Colonic mucosa (tissue), 4 donors: ENCODE measurements at regions not wholly inside any gene's neighbourhood (a gene's known extent, or its start where the extent isn't known, plus 50 kb on each side); places are given as distances from the start of the nearest gene placed in this dataset.

Source experiments
- DNase-seq: peaks from one replicate; pipeline ENCODE4 v3.0.0-alpha.2; 2020
- H3K27ac ChIP-seq: fragments of 200-600 bp; one replicate; pipeline ENCODE4 v1.8.0; 2021
- H3K27me3 ChIP-seq: fragments of 200-600 bp; one replicate; pipeline ENCODE4 v1.8.0; 2021
- H3K36me3 ChIP-seq: fragments of 200-600 bp; one replicate; pipeline ENCODE4 v1.8.0; 2021
- H3K4me1 ChIP-seq: fragments of 200-600 bp; one replicate; pipeline ENCODE4 v1.8.0; 2021; ENCODE audit warnings: mild to moderate bottlenecking
- H3K4me3 ChIP-seq: fragments of 200-600 bp; one replicate; pipeline ENCODE4 v1.8.0; 2021
- H3K9ac ChIP-seq, 2 donors: one replicate each; pipeline ENCODE4 v1.7.0; 2013; ENCODE audit warnings: control low read depth in 2 of 2, low read depth in 2 of 2, low read length in 2 of 2
- H3K9me3 ChIP-seq: fragments of 200-600 bp; one replicate; pipeline ENCODE4 v1.8.0; 2021
- intact Hi-C: fragments of 100-400 bp; cut with DNase I; formaldehyde crosslinking; loops from one replicate; pipeline ENCODE4 v1.14.1; 2022
- TF ChIP-seq, protein P1 (sequence below): fragments of 200-600 bp; IDR thresholded peaks from one replicate; pipeline ENCODE4 v1.8.0; 2022; ENCODE audit warnings: antibody characterized with exemption, mild to moderate bottlenecking
- donor health status: healthy.
- donor health status: DM: no; HTN: no; CAD: no.
- donor health status: DM: no; HTN: no; CAD: no.

DNA sequence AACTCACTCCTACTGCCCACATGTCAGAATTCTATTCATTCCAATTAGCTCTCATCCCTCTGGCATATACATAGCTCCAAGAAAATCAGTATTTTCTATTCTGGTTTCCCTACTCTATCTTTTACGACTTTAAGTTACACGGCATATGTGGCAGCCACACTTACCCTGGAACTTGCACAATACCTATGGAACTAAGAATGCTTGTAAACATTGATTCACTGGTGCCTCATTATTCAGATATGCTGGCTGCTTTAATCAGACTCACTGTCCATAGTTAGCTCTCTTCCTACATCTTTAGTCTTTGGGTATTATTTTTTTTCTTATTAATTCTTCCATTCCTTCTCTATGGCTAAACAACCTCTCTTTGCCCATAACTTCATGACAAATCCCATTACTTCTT lies 1519.9 kb upstream of the ACVR2A start:
- H3K4me1 ChIP-seq: no peaks in the 10 kb centered on the region
- no peak overlapping the region for H3K27ac ChIP-seq
- DNase-seq: no peak
- no peaks in the 10 kb centered on the region for H3K36me3 ChIP-seq
- intact Hi-C loops: no loop called here
- H3K9ac ChIP-seq: no peak overlapping the region
- no peaks in the 10 kb centered on the region for H3K9me3 ChIP-seq
- no peaks in the 10 kb centered on the region for H3K27me3 ChIP-seq
- TF ChIP-seq, protein P1, sequence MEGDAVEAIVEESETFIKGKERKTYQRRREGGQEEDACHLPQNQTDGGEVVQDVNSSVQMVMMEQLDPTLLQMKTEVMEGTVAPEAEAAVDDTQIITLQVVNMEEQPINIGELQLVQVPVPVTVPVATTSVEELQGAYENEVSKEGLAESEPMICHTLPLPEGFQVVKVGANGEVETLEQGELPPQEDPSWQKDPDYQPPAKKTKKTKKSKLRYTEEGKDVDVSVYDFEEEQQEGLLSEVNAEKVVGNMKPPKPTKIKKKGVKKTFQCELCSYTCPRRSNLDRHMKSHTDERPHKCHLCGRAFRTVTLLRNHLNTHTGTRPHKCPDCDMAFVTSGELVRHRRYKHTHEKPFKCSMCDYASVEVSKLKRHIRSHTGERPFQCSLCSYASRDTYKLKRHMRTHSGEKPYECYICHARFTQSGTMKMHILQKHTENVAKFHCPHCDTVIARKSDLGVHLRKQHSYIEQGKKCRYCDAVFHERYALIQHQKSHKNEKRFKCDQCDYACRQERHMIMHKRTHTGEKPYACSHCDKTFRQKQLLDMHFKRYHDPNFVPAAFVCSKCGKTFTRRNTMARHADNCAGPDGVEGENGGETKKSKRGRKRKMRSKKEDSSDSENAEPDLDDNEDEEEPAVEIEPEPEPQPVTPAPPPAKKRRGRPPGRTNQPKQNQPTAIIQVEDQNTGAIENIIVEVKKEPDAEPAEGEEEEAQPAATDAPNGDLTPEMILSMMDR: no peak
- H3K4me3 ChIP-seq: no peak overlapping the region

DNA sequence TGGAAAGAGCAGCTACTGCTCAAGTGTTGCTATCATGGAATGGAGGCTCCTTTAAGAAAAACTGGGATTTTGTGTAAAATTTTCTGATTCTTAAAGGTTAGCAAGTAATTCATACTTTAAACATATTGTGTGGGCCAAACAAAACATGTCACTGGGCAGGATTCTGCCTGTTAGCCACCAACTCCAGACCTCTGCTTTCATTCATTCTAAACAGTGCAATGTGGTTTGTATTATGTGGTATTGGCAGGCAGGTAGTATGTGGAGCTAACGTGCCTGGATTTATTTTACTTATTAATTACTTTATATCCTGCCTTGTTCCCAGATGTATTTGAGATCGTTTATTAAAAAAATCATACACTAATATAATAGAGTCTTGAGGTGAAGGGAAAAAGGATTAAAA lies 1521.3 kb upstream of the ACVR2A start:
- Histone ChIP-seq H3K27ac (no peak overlapping the region), H3K36me3 (no peaks in the 10 kb centered on the region), H3K4me3 (no peak overlapping the region), H3K9ac (no peak overlapping the region), H3K27me3 (no peaks in the 10 kb centered on the region), H3K9me3 (no peaks in the 10 kb centered on the region), H3K4me1 (no peaks in the 10 kb centered on the region)
- DNase-seq: no peak
- TF ChIP-seq, protein P1: no peak
- intact Hi-C loops: no loop called here

DNA sequence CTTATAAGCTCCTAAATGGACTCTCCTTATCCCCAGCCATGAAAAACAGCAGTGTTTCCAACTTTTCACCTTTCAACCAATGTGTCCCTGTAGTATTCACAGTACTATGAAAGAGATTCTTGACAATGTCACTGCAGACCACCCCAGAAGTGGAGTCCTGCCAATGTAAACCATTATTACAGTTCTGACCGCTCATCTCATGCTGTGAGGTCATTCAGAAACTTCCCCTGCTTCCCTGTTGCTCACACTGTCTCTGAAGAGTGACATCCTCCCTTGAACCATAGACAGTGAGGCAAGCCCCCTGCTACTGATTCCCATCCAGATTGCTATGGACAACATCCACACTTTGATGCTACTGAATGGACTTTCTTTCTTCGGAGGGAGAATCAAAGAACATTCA lies 1523.7 kb upstream of the ACVR2A start:
- H3K4me3 ChIP-seq: no peak overlapping the region
- DNase-seq: no peak
- no peak overlapping the region for H3K27ac ChIP-seq
- no peaks in the 10 kb centered on the region for H3K27me3 ChIP-seq
- no peaks in the 10 kb centered on the region for H3K4me1 ChIP-seq
- TF ChIP-seq, protein P1: no peak
- intact Hi-C loops: no loop called here
- H3K9me3 ChIP-seq: no peaks in the 10 kb centered on the region
- H3K36me3 ChIP-seq: no peaks in the 10 kb centered on the region
- H3K9ac ChIP-seq: no peak overlapping the region

DNA sequence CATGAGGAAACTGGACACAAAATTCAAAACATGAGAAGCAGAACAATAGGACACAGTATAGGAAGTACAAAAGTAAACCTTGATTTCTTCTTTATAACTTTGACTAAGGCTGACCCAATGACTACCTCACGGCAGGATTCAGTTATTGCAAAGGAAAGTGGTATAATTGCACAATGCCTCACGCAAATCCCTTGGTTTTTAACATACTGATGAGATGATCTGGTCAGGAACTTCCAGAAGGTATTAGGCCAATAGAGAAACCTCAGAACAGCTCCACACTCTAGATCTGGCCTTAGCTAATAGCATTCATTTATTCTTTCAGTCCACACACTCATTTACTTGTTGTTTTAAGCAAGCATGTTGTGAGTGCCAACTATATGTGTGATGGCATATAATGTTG lies 1526.9 kb upstream of the ACVR2A start:
- no peaks in the 10 kb centered on the region for H3K36me3 ChIP-seq
- H3K9ac ChIP-seq: no peak overlapping the region
- H3K27ac ChIP-seq: no peak overlapping the region
- H3K4me1 ChIP-seq: no peaks in the 10 kb centered on the region
- intact Hi-C loops: no loop called here
- H3K27me3 ChIP-seq: no peaks in the 10 kb centered on the region
- no peak overlapping the region for H3K4me3 ChIP-seq
- no peak for DNase-seq
- no peaks in the 10 kb centered on the region for H3K9me3 ChIP-seq
- TF ChIP-seq, protein P1: no peak

DNA sequence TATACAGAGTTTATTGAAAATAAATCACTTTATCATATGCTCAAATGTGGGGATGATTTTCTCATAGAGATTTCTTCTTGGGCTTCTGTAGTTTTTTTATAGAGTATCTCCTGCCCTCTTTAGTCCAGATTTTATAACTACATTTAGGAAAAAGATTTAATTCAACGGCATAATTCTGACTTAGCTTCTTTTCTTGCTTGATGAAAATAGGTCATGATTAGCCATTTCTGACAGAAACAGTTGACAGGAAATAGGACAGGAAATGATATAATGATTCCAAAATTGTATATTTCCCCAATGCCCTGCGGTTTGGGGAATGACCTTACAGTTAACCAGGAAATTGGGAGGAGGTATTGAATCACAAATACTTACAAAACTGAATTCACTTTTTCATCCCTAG lies 1531.9 kb upstream of the ACVR2A start:
- TF ChIP-seq, protein P1: no peak
- H3K27ac ChIP-seq: no peak overlapping the region
- no peaks in the 10 kb centered on the region for H3K36me3 ChIP-seq
- no peak for DNase-seq
- H3K27me3 ChIP-seq: no peaks in the 10 kb centered on the region
- H3K4me3 ChIP-seq: no peak overlapping the region
- no peak overlapping the region for H3K9ac ChIP-seq
- intact Hi-C loops: no loop called here
- no peaks in the 10 kb centered on the region for H3K4me1 ChIP-seq
- H3K9me3 ChIP-seq: no peaks in the 10 kb centered on the region

DNA sequence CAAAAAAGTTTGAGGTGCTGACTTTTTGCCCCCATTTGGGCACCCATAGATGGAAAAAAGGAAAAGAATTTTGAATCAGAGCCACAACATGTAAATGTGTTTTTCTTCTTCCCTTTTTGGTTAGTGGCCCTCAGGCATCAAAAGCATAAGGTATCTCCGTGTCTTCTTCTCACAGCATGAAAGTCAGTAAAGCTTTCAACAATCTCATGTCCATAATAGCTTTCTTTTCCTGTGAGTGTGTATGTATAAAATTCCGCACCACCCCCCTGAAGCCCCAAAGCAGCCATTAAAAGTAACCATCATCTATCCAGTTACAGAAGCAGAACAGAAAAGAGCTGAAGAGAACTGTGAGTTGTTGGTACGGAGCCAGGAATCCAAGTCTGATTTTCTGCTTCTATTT lies 1539.7 kb upstream of the ACVR2A start:
- Histone ChIP-seq H3K36me3 (no peaks in the 10 kb centered on the region), H3K4me3 (no peak overlapping the region), H3K9me3 (no peaks in the 10 kb centered on the region), H3K27me3 (no peaks in the 10 kb centered on the region), H3K9ac (no peak overlapping the region), H3K4me1 (no peaks in the 10 kb centered on the region), H3K27ac (no peak overlapping the region)
- TF ChIP-seq, protein P1: no peak
- DNase-seq: no peak
- intact Hi-C loops: no loop called here
